Muscle layer of colon (tissue), 2 donors: ENCODE measurements at regions not wholly inside any gene's neighbourhood (a gene's known extent, or its start where the extent isn't known, plus 50 kb on each side); places are given as distances from the start of the nearest gene placed in this dataset.

Experiments
- H3K27ac ChIP-seq: one replicate; pipeline ENCODE4 v1.7.0; 2013; ENCODE audit warnings: low read depth, mild to moderate bottlenecking, low read length, moderate library complexity
- H3K27me3 ChIP-seq, 2 donors: one replicate each; pipeline ENCODE4 v1.7.0; 2013; ENCODE audit warnings: low read length in 2 of 2, mild to moderate bottlenecking in 2 of 2; ENCODE audit not compliant: insufficient read depth in 2 of 2, control insufficient read depth in 1 of 2
- H3K36me3 ChIP-seq: one replicate; pipeline ENCODE4 v1.7.0; 2013; ENCODE audit warnings: mild to moderate bottlenecking, low read length; ENCODE audit not compliant: insufficient read depth
- H3K4me1 ChIP-seq: one replicate; pipeline ENCODE4 v1.7.0; 2013; ENCODE audit warnings: mild to moderate bottlenecking, low read length; ENCODE audit not compliant: insufficient read depth
- H3K4me3 ChIP-seq, 2 donors: one replicate each; pipeline ENCODE4 v1.7.0; 2013; ENCODE audit warnings: low read length in 2 of 2, low read depth in 1 of 2, mild to moderate bottlenecking in 1 of 2, moderate library complexity in 1 of 2
- H3K9ac ChIP-seq: one replicate; pipeline ENCODE4 v1.7.0; 2013; ENCODE audit warnings: low read length
- H3K9me3 ChIP-seq: one replicate; pipeline ENCODE4 v1.7.0; 2013; ENCODE audit warnings: mild to moderate bottlenecking, low read length
- donor health status: abdominal sarcoma.
- donor health status: Adenocarcinoma of cecum.

GRCh38 chr14:51448831-51449670 is 202.7 kb upstream of the FRMD6 start:
- H3K9ac ChIP-seq = no peak overlapping the region
- H3K4me1 ChIP-seq = peaks cover 9% of the 10 kb centered on the region
- no peak overlapping the region for H3K27ac ChIP-seq
- H3K36me3 ChIP-seq = no peaks in the 10 kb centered on the region
- no peaks in the 10 kb centered on the region for H3K27me3 ChIP-seq
- no peaks in the 10 kb centered on the region for H3K9me3 ChIP-seq
- H3K4me3 ChIP-seq = no peak overlapping the region

DNA sequence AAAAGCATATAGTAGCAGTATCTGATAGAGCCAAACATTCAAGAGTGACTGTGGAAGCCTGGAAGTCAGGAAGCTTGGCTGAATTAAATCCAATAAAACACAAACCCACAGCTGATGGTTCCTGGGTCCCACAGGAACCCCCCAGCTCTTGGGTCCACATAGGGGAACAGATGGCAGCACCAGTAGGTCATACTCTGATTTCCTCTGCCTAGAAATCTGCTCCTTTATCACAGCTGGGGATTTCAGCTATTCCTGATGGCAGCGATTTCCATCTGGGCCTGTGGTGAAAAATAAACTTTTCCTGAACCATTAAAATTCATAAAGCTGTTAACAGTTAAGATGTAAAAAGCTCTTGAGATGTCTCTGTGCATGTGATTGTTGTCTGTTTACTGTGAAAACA is 202.0 kb upstream of the FRMD6 start:
- H3K36me3 ChIP-seq = no peaks in the 10 kb centered on the region
- no peaks in the 10 kb centered on the region for H3K27me3 ChIP-seq
- H3K27ac ChIP-seq = no peak overlapping the region
- no peak overlapping the region for H3K4me3 ChIP-seq
- H3K9me3 ChIP-seq = no peaks in the 10 kb centered on the region
- no peak overlapping the region for H3K9ac ChIP-seq
- peaks cover 9% of the 10 kb centered on the region for H3K4me1 ChIP-seq

DNA sequence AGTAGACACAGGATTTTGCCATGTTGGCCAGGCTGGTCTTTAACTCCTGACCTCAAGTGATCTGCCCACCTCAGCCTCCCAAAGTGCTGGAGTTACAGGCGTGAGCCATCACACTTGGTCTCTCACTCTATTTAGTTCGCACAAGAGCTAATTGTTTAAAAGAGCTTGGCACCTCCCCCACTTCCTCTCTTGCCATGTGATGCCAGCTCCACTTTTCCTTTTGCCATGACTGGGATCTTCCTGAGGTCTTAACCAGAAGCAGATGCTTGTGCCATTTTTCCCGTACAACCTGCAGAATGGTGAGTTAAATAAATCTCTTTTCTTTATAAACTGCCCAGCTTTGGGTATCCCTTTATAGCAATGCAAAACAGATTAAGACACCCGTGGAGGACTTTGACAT is 200.1 kb upstream of the FRMD6 start:
- no peaks in the 10 kb centered on the region for H3K9me3 ChIP-seq
- no peak overlapping the region for H3K4me3 ChIP-seq
- no peaks in the 10 kb centered on the region for H3K36me3 ChIP-seq
- H3K27ac ChIP-seq = no peak overlapping the region
- H3K4me1 ChIP-seq = peaks cover 9% of the 10 kb centered on the region
- H3K27me3 ChIP-seq = no peaks in the 10 kb centered on the region
- no peak overlapping the region for H3K9ac ChIP-seq

GRCh38 chr14:51453869-51454268 is 197.8 kb upstream of the FRMD6 start:
- Histone ChIP-seq H3K36me3 (no peaks in the 10 kb centered on the region), H3K4me1 (peaks cover 5% of the 10 kb centered on the region), H3K4me3 (no peak overlapping the region), H3K27ac (no peak overlapping the region), H3K27me3 (no peaks in the 10 kb centered on the region), H3K9ac (no peak overlapping the region), H3K9me3 (no peaks in the 10 kb centered on the region)

GRCh38 chr14:51454351-51454750 is 197.4 kb upstream of the FRMD6 start:
- Histone ChIP-seq H3K9me3 (no peaks in the 10 kb centered on the region), H3K4me1 (no peaks in the 10 kb centered on the region), H3K27ac (no peak overlapping the region), H3K27me3 (no peaks in the 10 kb centered on the region), H3K36me3 (no peaks in the 10 kb centered on the region), H3K9ac (no peak overlapping the region), H3K4me3 (no peak overlapping the region)

DNA sequence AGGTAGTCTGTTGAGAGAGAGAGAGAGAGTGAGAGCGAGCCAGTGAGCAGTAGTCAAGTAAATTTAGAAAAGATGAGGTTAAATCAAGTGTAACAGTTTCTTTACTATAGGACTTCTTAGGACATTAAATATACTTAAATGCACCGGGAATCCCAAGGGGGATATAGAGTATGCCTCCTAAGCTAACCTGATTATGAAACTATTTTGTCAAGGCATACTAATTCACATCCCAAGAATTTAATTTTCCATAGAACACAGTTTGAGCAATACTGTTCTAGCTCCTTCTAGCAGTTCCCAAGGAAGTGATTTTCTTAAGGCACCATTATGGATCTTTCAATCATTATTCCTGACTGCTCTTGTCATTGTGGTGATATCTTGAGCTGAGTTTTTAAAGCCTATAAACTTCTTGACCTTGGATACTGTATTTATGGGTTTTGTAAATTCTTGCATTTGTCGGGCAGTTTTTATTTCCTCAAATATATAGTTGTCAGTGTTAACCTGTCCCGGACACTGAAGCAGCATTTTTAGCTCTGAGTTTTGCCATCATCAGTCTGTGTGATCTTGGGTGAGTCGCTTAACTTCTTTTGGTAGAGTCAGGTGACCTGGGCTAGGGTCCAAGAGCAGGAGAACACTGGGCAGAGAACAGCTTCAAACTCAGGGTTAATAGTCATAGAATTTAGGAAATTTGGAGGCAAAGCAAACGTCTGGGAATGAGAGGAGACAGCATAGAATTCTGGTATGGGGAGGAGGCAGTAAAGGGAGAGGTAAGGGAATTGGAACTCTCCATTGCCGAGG is 196.5 kb upstream of the FRMD6 start:
- H3K9ac ChIP-seq = no peak overlapping the region
- no peaks in the 10 kb centered on the region for H3K27me3 ChIP-seq
- H3K36me3 ChIP-seq = no peaks in the 10 kb centered on the region
- H3K9me3 ChIP-seq = no peaks in the 10 kb centered on the region
- H3K4me3 ChIP-seq = no peak overlapping the region
- no peaks in the 10 kb centered on the region for H3K4me1 ChIP-seq
- no peak overlapping the region for H3K27ac ChIP-seq

DNA sequence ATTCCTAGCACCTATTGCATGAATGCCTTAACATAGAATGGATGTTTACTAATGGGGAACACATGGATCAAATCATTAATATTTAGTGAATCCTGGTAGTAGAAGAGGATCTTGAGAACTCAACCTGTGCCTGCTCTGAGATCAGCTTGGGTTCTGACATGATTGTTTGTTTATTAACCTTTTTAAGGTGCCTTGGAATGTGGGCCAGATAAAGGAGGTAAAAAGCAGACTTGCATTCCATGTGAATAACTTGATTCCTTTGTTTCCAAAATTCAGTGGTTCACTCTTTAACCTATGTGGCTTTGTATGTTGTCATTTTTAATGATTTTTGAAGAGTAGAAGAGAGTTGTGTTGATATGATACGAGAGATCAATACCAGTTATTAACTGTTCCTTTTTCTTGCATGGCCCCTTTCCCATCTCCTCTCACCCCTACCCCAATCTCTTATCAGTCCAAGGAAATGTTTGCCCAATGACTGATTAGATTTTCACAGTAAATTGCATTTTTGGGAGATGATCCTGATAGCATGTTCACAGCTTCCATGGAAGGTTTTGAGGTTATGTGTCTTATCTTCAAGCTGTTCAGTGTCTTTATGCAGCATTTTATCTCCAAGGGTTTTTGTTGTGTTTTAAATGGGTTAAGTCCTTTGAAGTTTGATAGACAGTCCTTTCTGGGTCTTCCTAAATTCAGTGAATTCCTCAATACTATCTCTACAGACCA is 193.7 kb upstream of the FRMD6 start:
- Histone ChIP-seq H3K4me3 (no peak overlapping the region), H3K9ac (no peak overlapping the region), H3K36me3 (no peaks in the 10 kb centered on the region), H3K27ac (no peak overlapping the region), H3K9me3 (no peaks in the 10 kb centered on the region), H3K27me3 (no peaks in the 10 kb centered on the region), H3K4me1 (no peaks in the 10 kb centered on the region)

DNA sequence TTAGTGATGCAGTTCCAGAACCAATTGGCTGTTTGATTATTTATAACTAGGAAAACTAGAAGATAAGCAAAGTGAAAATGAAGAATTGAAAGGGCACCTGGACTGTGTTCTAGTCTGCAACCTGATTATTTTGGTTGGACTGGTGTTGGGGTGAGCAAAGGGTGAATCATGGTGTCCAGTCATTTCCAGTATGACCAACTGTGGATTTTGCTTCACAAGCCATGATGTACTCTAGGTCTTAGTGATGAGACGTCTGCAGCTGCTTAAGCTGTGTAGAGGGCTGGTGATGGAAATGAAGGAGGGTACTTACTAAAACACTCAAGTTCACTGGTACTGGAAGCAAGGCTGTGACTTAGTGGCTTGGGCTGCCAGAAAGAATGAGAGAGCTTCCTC is 193.2 kb upstream of the FRMD6 start:
- H3K27me3 ChIP-seq = no peaks in the 10 kb centered on the region
- no peak overlapping the region for H3K27ac ChIP-seq
- H3K36me3 ChIP-seq = no peaks in the 10 kb centered on the region
- H3K4me1 ChIP-seq = no peaks in the 10 kb centered on the region
- no peak overlapping the region for H3K9ac ChIP-seq
- no peaks in the 10 kb centered on the region for H3K9me3 ChIP-seq
- H3K4me3 ChIP-seq = no peak overlapping the region

DNA sequence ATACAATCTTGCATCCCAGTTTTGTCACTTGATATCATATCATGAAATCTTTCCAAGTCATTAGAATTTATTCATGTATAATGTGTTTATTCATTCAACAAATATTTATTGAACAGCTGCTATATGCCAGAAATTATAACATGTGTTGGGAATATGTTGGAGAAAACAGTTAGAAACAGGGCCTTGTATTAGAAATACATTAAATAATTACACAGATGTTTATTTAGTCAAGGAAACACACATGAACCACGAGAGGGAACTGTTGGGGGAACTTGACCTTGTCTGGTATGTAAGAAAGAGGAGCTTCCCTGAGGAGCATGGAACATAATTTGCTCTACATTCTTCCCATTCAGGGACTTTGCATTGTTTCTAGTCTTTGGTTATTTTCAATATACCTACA is 191.7 kb upstream of the FRMD6 start:
- Histone ChIP-seq H3K9me3 (no peaks in the 10 kb centered on the region), H3K27ac (no peak overlapping the region), H3K9ac (no peak overlapping the region), H3K4me3 (no peak overlapping the region), H3K4me1 (no peaks in the 10 kb centered on the region), H3K36me3 (no peaks in the 10 kb centered on the region), H3K27me3 (no peaks in the 10 kb centered on the region)

GRCh38 chr14:51462182-51462581 is 189.5 kb upstream of the FRMD6 start:
- H3K4me3 ChIP-seq = no peak overlapping the region
- no peaks in the 10 kb centered on the region for H3K36me3 ChIP-seq
- no peak overlapping the region for H3K27ac ChIP-seq
- H3K9me3 ChIP-seq = no peaks in the 10 kb centered on the region
- H3K4me1 ChIP-seq = no peaks in the 10 kb centered on the region
- no peak overlapping the region for H3K9ac ChIP-seq
- H3K27me3 ChIP-seq = no peaks in the 10 kb centered on the region

GRCh38 chr14:51462706-51463105 is 189.0 kb upstream of the FRMD6 start:
- no peaks in the 10 kb centered on the region for H3K4me1 ChIP-seq
- no peaks in the 10 kb centered on the region for H3K9me3 ChIP-seq
- H3K27me3 ChIP-seq = no peaks in the 10 kb centered on the region
- no peaks in the 10 kb centered on the region for H3K36me3 ChIP-seq
- H3K9ac ChIP-seq = no peak overlapping the region
- no peak overlapping the region for H3K4me3 ChIP-seq
- H3K27ac ChIP-seq = no peak overlapping the region
